ENCODE measurements at regions not wholly inside any gene's neighbourhood (a gene's known extent, or its start where the extent isn't known, plus 50 kb on each side); places are given as distances from the start of the nearest gene placed in this dataset.

DNA sequence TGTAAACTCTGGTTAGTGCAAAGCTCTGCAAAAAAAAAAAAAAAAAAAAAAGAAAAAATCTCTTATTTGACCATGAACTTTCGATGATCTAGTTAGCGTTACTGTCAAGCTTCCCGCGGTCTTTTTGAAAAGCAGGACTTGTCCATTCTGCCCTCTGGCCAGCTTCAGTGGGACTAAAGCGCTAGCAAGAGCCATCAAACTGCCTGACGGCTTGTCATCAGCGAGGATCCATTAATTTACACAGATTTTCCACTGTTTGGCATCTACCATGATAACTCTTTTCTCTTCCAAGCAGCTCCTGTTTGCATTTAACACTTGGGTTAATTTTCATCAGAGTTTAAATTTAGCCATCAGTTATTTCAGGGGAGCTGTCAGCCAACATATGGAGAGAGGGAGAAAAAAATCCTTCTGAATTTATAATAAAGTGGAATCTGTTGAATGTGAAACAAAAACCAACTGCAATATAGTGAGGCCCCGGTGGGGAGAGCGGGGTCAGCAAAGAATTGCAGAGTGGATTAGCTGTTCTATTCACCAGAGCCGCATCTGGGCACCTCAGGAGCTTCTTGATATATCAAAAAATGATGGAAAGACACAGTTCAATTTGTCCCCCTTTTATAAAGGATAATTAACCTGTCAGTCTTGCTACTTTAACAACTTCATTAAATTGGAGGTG lies 298.2 kb downstream of the SPATA17 start:
- no peaks in the 10 kb centered on the region for H3K36me3 ChIP-seq (ENCODE audit: control insufficient read depth in 4 of 4, insufficient read depth in 3 of 4, low read depth in 1 of 4, low read length in 3 of 4)
- 77% methylated on average over 10 of the region's 10 CpGs for WGBS
- H3K9ac ChIP-seq (ENCODE audit: low read depth in 1 of 2, low read length in 2 of 2) = no peak overlapping the region
- no peaks in the 10 kb centered on the region for H3K9me3 ChIP-seq (ENCODE audit: control insufficient read depth in 4 of 4, low read length in 3 of 4)
- TF ChIP-seq TAF1 (conservative IDR thresholded peaks at IDR 0.05) (no peak), RXRA (IDR thresholded peaks at IDR 0.05) (no peak), EGR1 (IDR thresholded peaks at IDR 0.05; ENCODE audit: low read depth in 2 of 2) (no peak), NR2F2 (IDR thresholded peaks at IDR 0.05) (no peak), HNF4G (IDR thresholded peaks at IDR 0.05) (no peak), FOXA2 (IDR thresholded peaks at IDR 0.05) (no peak), FOXA1 (IDR thresholded peaks at IDR 0.05) (no peak), SP1 (IDR thresholded peaks at IDR 0.05) (no peak), JUND (IDR thresholded peaks at IDR 0.05) (no peak), YY1 (IDR thresholded peaks at IDR 0.05) (no peak)
- TF ChIP-seq, protein P1, sequence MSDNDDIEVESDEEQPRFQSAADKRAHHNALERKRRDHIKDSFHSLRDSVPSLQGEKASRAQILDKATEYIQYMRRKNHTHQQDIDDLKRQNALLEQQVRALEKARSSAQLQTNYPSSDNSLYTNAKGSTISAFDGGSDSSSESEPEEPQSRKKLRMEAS (IDR thresholded peaks at IDR 0.05) = no peak
- TF ChIP-seq, protein P2, sequence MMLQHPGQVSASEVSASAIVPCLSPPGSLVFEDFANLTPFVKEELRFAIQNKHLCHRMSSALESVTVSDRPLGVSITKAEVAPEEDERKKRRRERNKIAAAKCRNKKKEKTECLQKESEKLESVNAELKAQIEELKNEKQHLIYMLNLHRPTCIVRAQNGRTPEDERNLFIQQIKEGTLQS (IDR thresholded peaks at IDR 0.05) = no peak
- TF ChIP-seq, protein P3, sequence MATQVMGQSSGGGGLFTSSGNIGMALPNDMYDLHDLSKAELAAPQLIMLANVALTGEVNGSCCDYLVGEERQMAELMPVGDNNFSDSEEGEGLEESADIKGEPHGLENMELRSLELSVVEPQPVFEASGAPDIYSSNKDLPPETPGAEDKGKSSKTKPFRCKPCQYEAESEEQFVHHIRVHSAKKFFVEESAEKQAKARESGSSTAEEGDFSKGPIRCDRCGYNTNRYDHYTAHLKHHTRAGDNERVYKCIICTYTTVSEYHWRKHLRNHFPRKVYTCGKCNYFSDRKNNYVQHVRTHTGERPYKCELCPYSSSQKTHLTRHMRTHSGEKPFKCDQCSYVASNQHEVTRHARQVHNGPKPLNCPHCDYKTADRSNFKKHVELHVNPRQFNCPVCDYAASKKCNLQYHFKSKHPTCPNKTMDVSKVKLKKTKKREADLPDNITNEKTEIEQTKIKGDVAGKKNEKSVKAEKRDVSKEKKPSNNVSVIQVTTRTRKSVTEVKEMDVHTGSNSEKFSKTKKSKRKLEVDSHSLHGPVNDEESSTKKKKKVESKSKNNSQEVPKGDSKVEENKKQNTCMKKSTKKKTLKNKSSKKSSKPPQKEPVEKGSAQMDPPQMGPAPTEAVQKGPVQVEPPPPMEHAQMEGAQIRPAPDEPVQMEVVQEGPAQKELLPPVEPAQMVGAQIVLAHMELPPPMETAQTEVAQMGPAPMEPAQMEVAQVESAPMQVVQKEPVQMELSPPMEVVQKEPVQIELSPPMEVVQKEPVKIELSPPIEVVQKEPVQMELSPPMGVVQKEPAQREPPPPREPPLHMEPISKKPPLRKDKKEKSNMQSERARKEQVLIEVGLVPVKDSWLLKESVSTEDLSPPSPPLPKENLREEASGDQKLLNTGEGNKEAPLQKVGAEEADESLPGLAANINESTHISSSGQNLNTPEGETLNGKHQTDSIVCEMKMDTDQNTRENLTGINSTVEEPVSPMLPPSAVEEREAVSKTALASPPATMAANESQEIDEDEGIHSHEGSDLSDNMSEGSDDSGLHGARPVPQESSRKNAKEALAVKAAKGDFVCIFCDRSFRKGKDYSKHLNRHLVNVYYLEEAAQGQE (IDR thresholded peaks at IDR 0.05) = no peak
- H3K4me3 ChIP-seq (ENCODE audit: low read depth in 1 of 3, low read length in 3 of 3) = no peak overlapping the region
- peaks cover 0 to 1% (median 0%) of the 10 kb centered on the region in 4 donors for H3K4me1 ChIP-seq (ENCODE audit: control insufficient read depth in 4 of 4, insufficient read depth in 4 of 4, low read length in 3 of 4)
- DNase-seq (ENCODE audit: low spot score) = no peak
- H3K27ac ChIP-seq (ENCODE audit: low read depth in 1 of 2, low read length in 2 of 2) = no peak overlapping the region
- peaks cover 0 to 5% (median 0%) of the 10 kb centered on the region in 4 donors for H3K27me3 ChIP-seq (ENCODE audit: control insufficient read depth in 4 of 4, insufficient read depth in 4 of 4, low read length in 3 of 4)

DNA sequence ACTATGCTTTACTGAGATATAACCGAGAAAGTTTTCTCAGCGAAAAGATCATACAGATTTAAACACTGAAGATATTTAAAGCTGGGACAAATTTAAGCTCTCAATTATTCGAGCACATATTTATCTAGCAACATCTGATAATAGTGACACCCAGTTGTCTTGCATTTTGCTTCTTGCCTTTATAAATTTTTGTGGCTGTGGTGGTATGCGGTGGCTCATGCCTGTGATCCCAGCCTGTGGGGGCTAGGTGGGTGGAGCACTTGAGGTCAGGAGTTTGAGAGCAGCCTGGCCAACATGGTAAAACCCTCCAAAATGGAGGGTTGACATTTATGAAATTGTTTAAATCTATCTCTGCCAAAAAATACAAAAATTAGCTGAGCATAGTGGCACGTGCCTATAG lies 312.2 kb downstream of the SPATA17 start:
- TF ChIP-seq, protein P2 (IDR thresholded peaks at IDR 0.05) = no peak
- TF ChIP-seq EGR1 (IDR thresholded peaks at IDR 0.05; ENCODE audit: low read depth in 2 of 2) = no peak
- TF ChIP-seq RAD21 (IDR thresholded peaks at IDR 0.05) = no peak
- TF ChIP-seq FOXA2 (IDR thresholded peaks at IDR 0.05) = no peak
- TF ChIP-seq, protein P3 (IDR thresholded peaks at IDR 0.05) = no peak
- no peaks in the 10 kb centered on the region for H3K4me1 ChIP-seq (ENCODE audit: control insufficient read depth in 4 of 4, insufficient read depth in 4 of 4, low read length in 3 of 4)
- H3K9ac ChIP-seq (ENCODE audit: low read depth in 1 of 2, low read length in 2 of 2) = no peak overlapping the region
- H3K27me3 ChIP-seq (ENCODE audit: control insufficient read depth in 4 of 4, insufficient read depth in 4 of 4, low read length in 3 of 4) = no peaks in the 10 kb centered on the region
- H3K9me3 ChIP-seq (ENCODE audit: control insufficient read depth in 4 of 4, low read length in 3 of 4) = no peaks in the 10 kb centered on the region
- no peaks in the 10 kb centered on the region for H3K36me3 ChIP-seq (ENCODE audit: control insufficient read depth in 4 of 4, insufficient read depth in 3 of 4, low read depth in 1 of 4, low read length in 3 of 4)
- no peak overlapping the region for H3K27ac ChIP-seq (ENCODE audit: low read depth in 1 of 2, low read length in 2 of 2)
- no peak overlapping the region for H3K4me3 ChIP-seq (ENCODE audit: low read depth in 1 of 3, low read length in 3 of 3)
- DNase-seq (ENCODE audit: low spot score) = no peak
- 80% methylated on average over 5 of the region's 5 CpGs for WGBS

All from liver (tissue), 7 donors.